Activated CD4-positive, alpha-beta T cell treated with anti-CD3 and anti-CD28 coated beads, Interleukin-2, amount 50 U/mL, for 48 hours (primary cell): ENCODE measurements at regions not wholly inside any gene's neighbourhood (a gene's known extent, or its start where the extent isn't known, plus 50 kb on each side); places are given as distances from the start of the nearest gene placed in this dataset.
A peak's percentile ranks its signal among the peaks of the same experiment; 100 is the strongest.
"Not testable (repeated sequence)": the region's sequence is repeated elsewhere in the genome, so short reads cannot be mapped to it uniquely, and the experiment has no call there.

Source experiments
- DNase-seq, 2 experiments: peaks; one replicate each; pipeline ENCODE4 v3.0.0-alpha.2; 2020

DNA sequence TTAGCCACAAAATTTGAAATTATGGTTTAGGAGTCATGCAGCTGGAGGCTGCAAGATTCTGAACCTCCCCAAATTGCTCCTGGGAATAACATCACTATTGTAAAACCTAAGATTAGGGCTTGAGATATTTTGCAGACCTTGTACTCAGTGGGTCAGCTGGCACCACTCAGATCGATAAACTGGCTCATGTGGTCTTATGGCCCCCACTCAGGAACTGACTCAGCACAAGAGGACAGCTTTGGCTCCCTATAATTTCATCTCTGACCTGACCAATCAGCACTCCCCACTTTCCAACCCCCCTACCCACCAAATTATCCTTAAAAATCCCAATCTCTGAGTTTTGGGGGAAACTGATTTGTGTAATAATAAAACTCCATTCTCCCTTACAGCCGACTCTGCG lies 161.6 kb downstream of the BRMS1L start:
- DNase-seq = no peak

DNA sequence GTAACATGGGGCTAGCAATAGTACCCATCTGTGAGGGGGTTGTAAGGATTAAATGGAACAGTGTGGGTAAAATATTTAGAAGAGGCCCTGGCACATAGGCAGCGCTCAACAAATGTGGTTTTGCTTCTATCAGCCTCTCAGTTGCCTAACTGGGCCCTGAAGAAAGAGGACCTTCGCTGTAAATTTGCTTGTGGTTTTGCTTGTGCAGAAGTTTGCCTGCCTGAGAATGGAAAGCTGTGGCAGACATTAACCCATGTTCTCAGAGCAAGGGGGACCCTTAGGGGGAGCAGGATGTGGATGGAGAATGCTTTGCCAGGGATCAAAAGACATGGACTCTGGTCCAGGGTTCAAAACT lies 160.1 kb downstream of the BRMS1L start:
- no peak for DNase-seq

DNA sequence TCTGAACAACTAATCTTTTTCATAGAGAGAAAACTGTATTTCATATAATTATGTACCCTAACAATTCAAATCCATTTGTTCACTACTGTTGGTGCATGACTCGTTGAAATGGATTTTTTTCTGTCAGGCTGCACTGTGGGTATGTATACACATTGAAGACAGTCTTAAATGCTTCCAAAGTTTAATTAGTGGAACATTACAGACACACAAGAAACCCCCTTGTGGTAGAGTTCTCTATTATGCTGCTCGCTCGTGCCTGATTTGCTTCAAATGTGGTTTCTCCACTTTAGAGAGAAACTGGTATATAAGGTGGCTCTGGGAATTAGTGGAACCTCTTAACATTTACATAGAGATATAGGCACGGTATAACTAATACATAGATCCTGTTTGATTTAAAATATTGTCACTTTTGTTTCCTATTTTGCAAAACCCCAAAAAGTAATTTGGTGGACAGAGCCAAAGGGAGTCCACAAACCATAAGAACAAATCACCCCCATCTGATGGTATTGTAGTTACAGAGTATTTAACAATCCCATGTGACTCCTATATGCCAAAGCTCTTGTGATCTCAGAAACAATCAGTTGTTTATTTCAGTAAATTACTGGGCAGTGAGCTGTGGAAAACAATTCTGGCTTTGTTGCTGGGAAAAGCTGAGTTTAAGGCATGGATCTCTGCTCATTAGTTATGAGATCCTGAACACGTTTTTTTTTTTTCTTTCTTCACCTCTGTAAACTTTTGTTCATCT lies 159.5 kb downstream of the BRMS1L start:
- no peak for DNase-seq

DNA sequence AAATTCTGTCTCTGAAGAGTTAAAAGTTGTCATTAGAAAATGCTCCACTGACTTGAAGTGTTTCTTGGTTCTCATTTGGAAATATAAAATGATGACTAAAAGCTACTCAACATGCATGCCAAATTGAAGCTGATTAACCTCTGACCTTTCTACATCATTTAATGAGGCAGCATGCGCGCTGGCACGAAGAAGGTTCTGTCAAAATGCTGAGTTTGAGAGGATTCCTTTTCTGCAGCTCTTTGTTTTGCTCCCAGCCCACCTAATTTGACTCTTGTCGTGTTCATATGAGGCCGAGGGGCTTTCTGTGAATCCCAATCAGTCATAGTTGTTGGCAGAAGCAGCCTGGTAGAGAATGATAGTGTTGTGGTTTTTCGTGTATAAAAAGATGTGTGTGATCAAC lies 153.4 kb downstream of the BRMS1L start:
- DNase-seq = no peak

DNA sequence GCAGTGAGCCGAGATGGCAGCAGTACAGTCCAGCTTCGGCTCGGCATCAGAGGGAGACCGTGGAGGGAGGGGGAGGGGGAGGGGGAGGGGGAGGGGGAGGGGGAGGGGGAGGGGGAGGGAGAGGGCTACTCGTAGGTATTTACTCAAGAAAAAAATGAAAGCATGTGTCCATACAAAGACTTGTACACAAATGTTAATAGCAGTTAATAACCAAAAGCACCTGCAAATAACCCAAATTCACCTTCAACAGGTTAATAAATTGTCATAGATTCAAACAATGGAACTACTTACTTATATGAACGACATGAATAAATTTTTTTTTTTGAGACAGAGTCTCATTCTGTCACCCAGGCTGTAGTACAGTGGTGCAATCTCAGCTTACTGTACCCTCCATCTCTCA lies 152.4 kb downstream of the BRMS1L start:
- DNase-seq = no peak

DNA sequence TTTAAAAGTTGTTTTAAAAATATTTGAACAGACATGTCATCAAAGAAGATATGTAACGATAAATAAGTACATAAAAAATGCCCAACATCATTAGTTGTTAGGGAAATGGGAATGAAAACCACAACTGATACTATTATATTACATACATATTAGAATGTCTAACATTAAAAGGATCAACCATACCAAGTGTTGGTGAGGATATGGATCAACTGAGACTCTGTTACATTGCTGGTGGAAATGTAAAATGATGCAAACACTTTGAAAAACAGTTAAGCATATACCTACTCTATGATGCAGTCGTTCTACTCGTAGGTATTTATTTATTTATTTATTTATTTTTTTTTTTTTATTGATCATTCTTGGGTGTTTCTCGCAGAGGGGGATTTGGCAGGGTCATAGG lies 149.7 kb downstream of the BRMS1L start:
- no peak for DNase-seq

DNA sequence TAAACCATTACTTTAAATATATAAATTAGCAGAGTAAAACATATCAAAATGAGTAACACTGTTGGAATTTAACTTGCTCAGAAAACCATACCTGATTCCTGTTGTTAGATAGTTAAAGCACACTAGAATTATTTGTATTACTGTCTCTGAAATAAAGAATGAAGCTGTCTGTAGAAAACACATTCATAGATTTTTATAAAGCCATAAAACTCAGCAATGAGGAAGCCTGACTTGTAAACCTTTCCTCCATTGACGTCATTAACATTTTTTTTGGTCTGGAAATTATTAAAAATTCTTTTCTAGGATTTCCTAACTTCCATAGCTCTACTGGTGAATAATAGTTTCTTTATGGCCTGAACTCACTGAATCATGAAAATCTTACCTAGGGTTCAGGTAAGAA lies 147.6 kb downstream of the BRMS1L start:
- DNase-seq = no peak

DNA sequence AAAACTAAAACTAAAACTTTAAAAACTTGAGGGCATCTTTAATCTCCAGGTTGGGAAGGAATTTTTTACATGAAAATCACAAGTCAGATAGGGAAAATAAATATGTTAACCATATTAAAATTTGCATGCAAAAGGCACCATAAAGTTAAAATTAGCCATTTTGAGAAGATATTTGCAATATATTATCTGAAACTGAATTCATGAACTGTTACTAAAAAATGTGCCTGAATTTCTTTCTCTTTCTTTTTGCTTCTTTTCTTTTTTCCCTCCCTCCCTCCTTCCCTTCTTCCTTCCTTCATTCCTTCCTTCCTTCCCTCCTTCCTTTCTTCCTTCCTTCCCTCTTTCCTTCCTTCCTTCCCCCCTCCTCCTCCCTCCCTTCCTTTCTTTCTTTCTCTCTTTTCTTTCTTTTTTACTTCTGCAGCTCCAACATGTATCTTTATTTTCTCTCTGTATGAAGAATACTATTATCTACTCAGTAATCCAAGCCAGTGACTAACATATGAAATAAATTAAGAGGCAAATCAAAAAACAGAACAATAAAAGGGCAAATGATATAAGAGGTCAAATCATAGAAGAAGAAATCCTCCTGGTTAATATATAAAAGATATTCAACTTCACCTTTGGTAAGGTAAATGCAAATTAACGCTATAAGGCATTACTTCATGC lies 146.0 kb downstream of the BRMS1L start:
- DNase-seq = no peak

DNA sequence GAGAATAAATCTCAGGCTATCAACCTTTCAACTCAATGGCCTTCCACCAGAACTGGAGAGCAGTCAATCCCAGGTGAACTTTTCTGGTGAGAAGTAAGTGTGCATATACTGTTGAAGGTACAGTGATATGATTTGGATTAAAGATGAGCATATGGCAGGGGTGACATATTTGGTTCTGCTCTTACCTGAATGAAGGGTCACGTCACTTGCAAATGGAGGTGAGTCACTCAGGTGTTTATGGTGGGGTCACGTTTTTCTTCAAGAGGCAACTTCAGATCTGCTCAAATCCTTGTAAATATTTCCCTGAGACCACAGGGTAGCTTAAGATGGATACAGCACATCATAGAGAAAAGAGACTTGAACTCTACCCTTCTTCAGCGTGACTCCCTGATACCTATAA lies 143.2 kb downstream of the BRMS1L start:
- DNase-seq = no peak

DNA sequence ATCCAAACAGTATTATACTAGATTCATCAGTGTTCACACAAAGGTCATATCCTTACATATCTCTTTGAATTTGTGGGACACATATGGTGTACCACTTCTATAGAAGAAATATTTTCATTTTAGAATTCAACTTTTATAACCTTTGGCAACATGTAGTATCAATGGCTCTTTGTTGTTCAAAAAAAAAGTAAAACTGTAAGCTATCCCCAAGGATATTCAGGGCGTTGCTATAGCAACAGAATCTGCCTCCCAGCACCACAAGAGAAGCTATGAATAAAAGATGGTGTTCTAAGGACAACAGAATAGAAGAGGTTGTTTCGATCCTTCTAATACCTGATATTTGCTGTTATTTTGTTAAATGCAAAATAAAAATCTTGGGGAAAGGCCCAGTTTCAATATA lies 139.3 kb downstream of the BRMS1L start:
- no peak for DNase-seq

DNA sequence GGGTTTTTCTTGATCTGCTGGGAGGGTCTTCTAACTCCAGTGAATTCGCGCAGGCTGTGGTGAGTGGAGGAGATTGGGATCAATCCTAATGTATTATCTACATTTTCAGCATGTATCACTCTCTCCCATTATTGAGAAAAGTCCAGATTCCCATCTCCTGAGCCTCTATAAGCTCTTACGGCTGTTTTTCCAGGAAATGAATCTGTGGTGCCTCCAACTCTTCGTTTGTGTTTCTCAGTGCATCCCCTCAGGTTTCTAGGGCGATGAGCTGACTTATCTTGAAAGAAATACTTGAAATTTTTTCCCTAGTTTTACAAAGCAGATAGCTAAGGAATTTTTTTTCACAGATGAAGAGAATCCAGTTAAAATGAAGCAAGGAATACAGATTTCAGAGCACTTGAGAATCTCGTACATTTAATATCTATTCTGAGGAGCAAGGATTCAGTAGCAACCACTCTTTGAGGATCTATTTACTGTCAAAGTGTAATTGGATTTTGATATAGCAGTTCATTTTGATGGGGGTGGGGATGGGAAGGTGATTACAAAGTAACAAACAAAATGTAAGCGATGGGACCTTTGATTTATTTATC lies 138.7 kb downstream of the BRMS1L start:
- DNase-seq = no peak

DNA sequence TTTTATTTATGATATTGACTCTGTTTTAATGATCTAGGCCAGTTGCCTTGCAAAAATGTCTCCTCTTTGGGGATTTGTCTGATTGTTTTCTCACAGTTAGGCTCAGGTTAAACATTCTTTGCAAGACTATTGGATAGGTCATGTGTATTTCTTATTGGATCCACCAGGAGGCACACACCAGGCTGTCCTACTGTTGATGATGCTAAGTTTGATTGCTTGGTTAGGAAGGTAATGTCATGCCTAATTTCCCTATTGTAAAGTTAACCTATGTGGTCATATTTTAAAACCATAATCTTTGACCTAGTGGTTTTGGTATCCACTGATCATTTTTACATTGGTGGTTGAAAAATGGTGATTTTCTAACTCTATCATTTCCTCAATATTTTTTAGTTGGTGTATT lies 137.1 kb downstream of the BRMS1L start:
- DNase-seq = no peak

DNA sequence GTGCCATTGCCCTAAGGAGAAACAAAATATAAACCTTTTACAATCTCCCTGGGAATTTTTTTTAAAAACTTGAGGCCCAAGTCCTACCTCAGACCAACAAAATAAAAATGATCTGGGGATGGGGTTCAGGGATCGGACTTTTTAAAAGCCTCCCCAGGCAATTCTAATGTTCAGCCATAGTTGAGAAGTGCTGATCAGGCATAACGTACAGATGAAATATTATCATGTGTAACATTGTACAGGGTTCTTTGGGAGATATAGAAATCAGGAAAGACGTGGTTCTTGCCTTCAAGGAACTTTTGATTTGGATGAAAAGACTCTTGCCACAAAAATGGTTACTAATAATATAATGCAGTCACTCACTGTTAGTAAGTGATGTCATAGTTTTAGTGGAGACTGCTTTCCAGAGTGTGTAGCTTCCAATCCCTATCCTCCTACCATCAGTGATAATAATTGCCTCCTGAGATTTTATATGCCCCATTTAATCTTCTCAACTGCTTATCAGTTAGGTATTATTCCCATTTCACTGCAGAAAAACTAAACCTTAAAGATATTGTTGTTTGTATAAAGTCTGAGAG lies 135.6 kb downstream of the BRMS1L start:
- no peak for DNase-seq

DNA sequence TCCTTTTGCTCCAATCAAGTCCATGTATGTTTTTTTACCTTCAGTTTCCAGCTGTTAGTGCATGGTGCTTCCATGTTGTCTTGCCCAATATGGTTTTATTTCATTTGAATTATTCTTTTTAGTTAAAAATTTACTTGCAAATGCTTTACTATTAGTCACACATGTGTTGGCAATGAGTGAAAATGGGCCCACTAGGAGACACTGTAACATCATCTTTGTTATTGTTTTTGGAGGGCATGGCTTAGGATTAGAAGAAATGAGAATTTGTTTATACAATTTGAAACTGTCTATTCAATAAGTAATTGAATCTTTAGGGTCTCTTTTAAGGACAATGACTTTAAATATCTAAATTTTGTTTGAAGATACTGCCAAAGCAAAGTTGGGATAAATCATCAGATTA lies 133.7 kb downstream of the BRMS1L start:
- DNase-seq = no peak

DNA sequence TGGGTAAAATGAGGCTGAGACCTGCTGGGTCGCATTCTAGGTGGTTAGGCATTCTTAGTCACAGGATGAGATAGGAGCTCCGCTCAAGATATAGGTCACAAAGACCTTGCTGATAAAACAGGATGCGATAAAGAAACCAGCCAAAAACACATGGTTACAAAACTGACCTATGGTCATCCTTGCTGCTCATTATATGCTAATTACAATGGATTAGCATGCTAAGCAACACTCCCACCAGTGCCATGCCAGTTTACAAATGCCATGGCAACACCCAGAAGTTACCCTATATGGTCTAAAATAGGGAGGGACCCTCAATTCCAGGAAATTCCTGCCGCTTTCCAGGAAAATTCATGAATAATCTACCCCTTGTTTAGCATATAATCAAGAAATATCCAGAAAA lies 132.4 kb downstream of the BRMS1L start:
- no peak for DNase-seq

DNA sequence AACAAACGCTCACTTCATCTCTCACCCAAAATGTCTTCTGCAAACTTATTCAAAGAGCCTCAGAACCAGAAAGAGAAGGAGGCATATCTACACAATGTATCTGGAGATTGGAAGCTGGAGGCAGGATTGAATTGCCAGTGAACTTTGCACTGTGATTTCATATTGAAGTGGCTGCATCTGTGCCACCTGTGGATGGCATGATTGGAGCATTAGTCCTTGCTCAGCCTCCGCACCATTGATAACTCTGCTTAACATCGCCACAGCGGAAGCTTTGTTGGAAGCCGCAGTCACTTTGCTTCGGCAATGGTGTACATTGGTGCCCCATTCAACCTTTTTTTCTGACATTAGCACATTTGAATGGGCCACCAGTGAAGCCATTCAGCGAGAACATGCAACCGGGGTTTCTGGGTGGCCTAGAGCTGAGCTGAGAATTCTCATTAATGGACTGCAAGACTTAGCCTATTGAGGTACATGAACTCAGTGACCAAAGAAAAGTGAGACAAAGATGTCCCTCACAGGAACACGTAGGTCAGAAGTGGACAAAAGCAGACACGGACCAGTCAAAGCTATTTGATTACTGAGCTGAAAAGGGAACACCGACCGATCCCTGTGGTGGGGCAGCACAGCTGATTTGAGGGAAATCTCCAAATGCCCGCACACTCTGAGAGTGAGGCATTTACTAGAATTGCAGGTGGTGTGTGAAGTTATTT lies 130.4 kb downstream of the BRMS1L start:
- no peak for DNase-seq

DNA sequence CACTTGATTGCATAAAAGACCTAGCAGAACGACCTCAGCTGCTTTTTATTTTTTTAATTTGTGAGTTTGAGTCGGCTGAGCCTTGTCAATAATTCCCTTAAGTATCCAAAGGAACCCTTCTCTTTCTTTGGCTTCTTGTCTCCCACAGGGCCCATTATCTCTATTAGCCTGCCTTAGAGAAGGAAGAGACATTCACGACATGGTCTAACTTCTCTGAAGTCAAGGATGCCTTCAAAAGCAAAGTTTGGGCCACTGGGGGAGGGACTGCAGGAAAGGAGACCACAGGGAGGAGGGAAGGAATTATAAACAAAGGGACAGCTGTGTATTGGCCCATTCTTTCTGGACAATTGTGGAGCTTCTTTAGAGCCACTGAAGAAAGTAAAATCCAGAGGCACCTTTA lies 126.4 kb downstream of the BRMS1L start:
- no peak for DNase-seq

DNA sequence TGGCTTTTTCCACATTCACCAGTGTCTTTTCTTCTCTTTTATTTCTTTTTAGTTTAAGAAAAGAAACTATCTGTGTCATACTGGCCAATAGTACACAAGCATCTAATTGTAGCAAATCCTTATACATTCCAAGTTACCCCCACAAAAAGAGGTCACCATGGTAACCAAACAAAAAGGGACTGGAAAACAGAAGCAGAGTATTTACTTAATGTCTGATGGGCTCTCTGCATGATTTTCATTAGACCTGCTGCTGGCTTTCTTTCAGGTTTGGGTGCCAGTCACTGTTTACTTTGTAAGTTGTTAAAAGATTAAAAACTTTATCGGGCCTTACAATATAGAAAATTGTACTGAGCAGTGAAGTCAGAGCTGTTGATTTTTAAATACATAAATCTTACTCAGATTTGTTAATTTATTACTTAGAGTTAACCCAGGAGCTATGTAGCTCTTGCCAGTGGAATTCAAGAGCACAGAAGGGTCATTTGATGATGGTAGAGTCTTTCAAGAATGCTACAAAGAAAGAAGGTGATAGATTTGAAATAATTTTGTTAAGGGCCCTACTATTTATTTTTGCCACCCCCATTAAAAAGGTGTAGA lies 123.9 kb downstream of the BRMS1L start:
- no peak for DNase-seq

DNA sequence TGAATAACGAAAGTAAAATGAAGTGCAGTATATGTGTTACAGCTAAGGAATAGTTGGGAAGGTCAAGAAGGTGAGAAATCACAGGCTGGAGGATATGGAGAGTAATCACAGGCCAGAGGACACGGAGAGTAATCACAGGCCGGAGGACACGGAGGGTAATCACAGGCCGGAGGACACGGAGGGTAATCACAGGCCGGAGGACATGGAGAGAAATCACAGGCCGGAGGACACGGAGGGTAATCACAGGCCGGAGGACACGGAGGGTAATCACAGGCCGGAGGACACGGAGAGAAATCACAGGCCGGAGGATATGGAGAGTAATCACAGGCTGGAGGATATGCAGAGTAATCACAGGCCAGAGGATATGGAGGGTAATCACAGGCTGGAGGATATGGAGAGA lies 121.8 kb downstream of the BRMS1L start:
- DNase-seq = not testable (repeated sequence)

DNA sequence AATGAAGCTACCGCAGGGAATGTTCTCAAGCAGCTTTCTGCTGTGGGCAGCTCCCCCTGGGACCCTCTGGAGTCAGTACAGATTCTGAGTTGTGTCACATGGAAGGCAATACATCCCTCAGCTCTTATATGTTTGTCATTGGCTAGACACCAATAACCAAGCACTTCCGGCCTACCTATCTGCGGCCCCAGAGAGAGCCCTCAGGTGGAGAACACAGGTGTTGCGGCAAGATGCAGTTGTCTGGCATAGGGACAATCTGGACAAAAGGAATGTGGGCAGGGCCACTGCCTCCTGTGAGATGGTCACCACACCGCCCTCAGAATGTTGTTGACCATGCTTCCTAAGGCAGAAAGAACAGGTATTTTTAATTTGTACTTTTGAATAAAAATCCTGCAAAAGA lies 118.7 kb downstream of the BRMS1L start:
- DNase-seq = peak; percentile 10 to 24

DNA sequence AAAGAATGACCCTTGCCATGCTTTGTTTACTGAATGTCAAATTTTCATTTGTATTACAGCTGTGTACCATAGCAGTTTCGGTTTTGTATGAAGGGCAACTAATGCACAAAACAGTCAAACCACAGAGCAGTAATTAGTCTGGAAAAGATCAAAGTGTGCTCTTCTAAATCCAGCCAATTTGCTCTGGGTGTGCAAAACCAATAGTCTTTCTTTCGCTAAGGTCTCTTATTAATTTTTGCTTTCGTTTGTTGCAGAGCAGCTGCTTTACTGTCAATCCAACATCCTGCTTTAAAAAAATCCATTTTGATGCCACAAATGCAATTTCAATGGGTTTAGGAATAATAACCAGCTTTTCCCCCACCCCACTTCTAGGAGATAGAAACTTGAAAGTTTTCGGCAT lies 114.2 kb downstream of the BRMS1L start:
- no peak for DNase-seq

DNA sequence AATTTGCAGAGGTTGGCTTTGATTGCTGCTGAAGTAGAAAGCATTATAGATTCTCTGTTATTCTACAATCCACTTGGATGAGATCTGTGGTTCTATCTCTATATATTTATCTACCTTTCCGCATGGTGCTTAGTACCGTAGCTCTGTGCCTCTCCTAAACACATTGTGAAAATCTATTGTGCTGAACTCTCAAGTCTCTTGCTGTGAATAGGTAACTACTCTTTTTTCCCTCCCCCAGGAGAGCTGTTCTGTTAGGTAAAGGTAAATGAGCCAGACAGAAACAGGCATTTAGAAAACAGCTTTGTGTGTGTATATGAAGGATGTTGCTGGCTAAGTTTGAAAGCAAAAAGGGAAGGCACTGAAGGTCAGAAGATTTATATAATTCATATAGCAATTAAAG lies 112.6 kb downstream of the BRMS1L start:
- DNase-seq = no peak

DNA sequence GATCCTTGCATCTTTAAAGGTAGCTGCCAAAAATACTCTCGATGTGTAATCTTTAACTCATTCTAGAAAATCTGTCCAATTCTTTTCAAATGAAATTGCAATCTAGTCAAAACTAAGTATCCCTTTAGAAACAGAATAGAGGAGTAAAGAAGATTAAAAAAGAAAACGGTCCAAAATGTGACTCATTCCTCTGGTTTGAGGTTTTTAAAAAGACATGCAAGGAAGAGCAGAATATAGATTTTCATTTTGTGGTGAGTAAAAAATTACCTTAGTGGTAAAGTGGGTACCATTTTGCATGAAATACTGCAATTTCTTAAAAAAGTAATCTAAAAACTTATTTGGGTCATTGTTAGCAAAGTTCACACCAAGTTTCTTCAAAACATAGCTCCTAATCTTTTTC lies 108.4 kb downstream of the BRMS1L start:
- DNase-seq = no peak
